Esophagus muscularis mucosa (tissue), 4 donors: ENCODE measurements at regions not wholly inside any gene's neighbourhood (a gene's known extent, or its start where the extent isn't known, plus 50 kb on each side); places are given as distances from the start of the nearest gene placed in this dataset.

Source experiments
- DNase-seq: peaks from one replicate; pipeline ENCODE4 v3.0.0-alpha.2; 2017; ENCODE audit errors: extremely low spot score
- H3K27ac ChIP-seq, 4 donors: fragments of 200-600 bp; sonication (generic); replicated peaks in 1 of 4; 1 replicate in 3 of 4; 2 replicates in 1 of 4; pipeline ENCODE4 v1.5.1; 2016 to 2019; ENCODE audit warnings: mild to moderate bottlenecking in 1 of 4
- H3K27me3 ChIP-seq, 4 donors: fragments of 200-600 bp; sonication (generic); one replicate each; pipeline versions ENCODE4 v1.5.1 to v1.6.0; 2016 to 2019
- H3K36me3 ChIP-seq, 4 donors: fragments of 200-600 bp; sonication (generic); one replicate each; pipeline ENCODE4 v1.5.1; 2016 to 2019
- H3K4me1 ChIP-seq, 4 donors: fragments of 200-600 bp; sonication (generic); one replicate each; pipeline ENCODE4 v1.5.1; 2016 to 2019
- H3K4me3 ChIP-seq, 4 donors: fragments of 200-600 bp; sonication (generic); 1 replicate in 2 of 4; 2 replicates in 2 of 4; pipeline ENCODE4 v1.5.1; 2016 to 2019; ENCODE audit warnings: mild to moderate bottlenecking in 4 of 4, moderate library complexity in 1 of 4
- H3K9me3 ChIP-seq, 4 donors: fragments of 200-600 bp; sonication (generic); 1 replicate in 3 of 4; 2 replicates in 1 of 4; pipeline ENCODE4 v1.5.1; 2016 to 2019
- CTCF ChIP-seq, 3 experiments: fragments of 200-600 bp in 2 of 3; fragments of 450-650 bp in 1 of 3; sonication (generic) in 2 of 3; IDR thresholded peaks; one replicate each; pipeline ENCODE4 v1.5.1; 2017 to 2019; ENCODE audit warnings: antibody characterized with exemption in 3 of 3, mild to moderate bottlenecking in 2 of 3, moderate library complexity in 1 of 3
- EP300 ChIP-seq: sonication (generic); formaldehyde crosslinking; IDR thresholded peaks from one replicate; pipeline ENCODE4 v1.6.1; 2017; ENCODE audit warnings: antibody characterized with exemption
- POLR2A ChIP-seq: fragments of 450-650 bp; IDR thresholded peaks from one replicate; pipeline ENCODE4 v1.6.1; 2017; ENCODE audit warnings: antibody characterized with exemption, moderate library complexity, mild to moderate bottlenecking, low read depth
- POLR2AphosphoS5 ChIP-seq, 2 donors: sonication (generic); formaldehyde crosslinking; IDR thresholded peaks; one replicate each; pipeline ENCODE4 v1.6.1; 2017; ENCODE audit warnings: antibody characterized with exemption in 2 of 2
- WGBS: methylation state at CpG from one replicate; pipeline ENCODE4 v1.1.5; 2018; 5-methylcytosine and 5-hydroxymethylcytosine counted together
- intact Hi-C: fragments of 100-400 bp; cut with DNase I; formaldehyde crosslinking; loops from one replicate; pipeline ENCODE4 v1.15.1; 2023

- Histone ChIP-seq H3K9me3 (no peaks in the 10 kb centered on the region), H3K27me3 (no peaks in the 10 kb centered on the region), H3K4me1 (no peaks in the 10 kb centered on the region), H3K4me3 (no peak overlapping the region), H3K27ac (no peak overlapping the region), H3K36me3 (no peaks in the 10 kb centered on the region)
- 71% methylated on average over 2 of the region's 2 CpGs for WGBS
- intact Hi-C loops = no loop called here
- DNase-seq = no peak
- TF ChIP-seq POLR2AphosphoS5 (IDR thresholded peaks at IDR 0.05) (no peak), CTCF (IDR thresholded peaks at IDR 0.05) (no peak), POLR2A (no peak), EP300 (no peak)
These were observed 58.1 kb upstream of the ENPP6 start for GRCh38 chr4:184275766-184276165.

GRCh38 chr4:184274286-184274951, 56.7 kb upstream of the ENPP6 start:
- WGBS = 96% methylated on average over 5 of the region's 6 CpGs
- intact Hi-C loops = no loop called here

GRCh38 chr4:184273166-184274147, 55.8 kb upstream of the ENPP6 start:
- DNase-seq = no peak
- Histone ChIP-seq H3K4me3 (no peak overlapping the region), H3K36me3 (no peaks in the 10 kb centered on the region), H3K9me3 (no peaks in the 10 kb centered on the region), H3K4me1 (peaks cover 0 to under 1% (median 0%) of the 10 kb centered on the region in 4 donors), H3K27ac (no peak overlapping the region), H3K27me3 (no peaks in the 10 kb centered on the region)
- 77% methylated on average over 12 of the region's 17 CpGs for WGBS
- intact Hi-C loops = no loop called here
- TF ChIP-seq POLR2A = no peak
- TF ChIP-seq CTCF (IDR thresholded peaks at IDR 0.05) = no peak
- TF ChIP-seq POLR2AphosphoS5 (IDR thresholded peaks at IDR 0.05) = no peak
- no peak for TF ChIP-seq EP300

More at GRCh38 chr4:184274286-184274951, 56.7 kb upstream of the ENPP6 start:
- DNase-seq = no peak
- Histone ChIP-seq H3K9me3 (no peaks in the 10 kb centered on the region), H3K27me3 (no peaks in the 10 kb centered on the region), H3K27ac (no peak overlapping the region), H3K4me3 (no peak overlapping the region), H3K36me3 (no peaks in the 10 kb centered on the region), H3K4me1 (no peaks in the 10 kb centered on the region)
- no peak for TF ChIP-seq POLR2A
- TF ChIP-seq POLR2AphosphoS5 (IDR thresholded peaks at IDR 0.05) = no peak
- no peak for TF ChIP-seq CTCF (IDR thresholded peaks at IDR 0.05)
- no peak for TF ChIP-seq EP300

- TF ChIP-seq EP300 (no peak), POLR2AphosphoS5 (IDR thresholded peaks at IDR 0.05) (no peak), CTCF (IDR thresholded peaks at IDR 0.05) (no peak), POLR2A (no peak)
- Histone ChIP-seq H3K36me3 (no peaks in the 10 kb centered on the region), H3K4me1 (peaks cover 0 to 4% (median 2%) of the 10 kb centered on the region in 4 donors), H3K27me3 (no peaks in the 10 kb centered on the region), H3K9me3 (no peaks in the 10 kb centered on the region), H3K4me3 (no peak overlapping the region), H3K27ac (no peak overlapping the region)
- WGBS = over 99% methylated on average over 5 of the region's 5 CpGs
- no peak for DNase-seq
- intact Hi-C loops = no loop called here
These were observed 53.2 kb upstream of the ENPP6 start for GRCh38 chr4:184270808-184271413.
